Activated CD4-positive, alpha-beta T cell treated with anti-CD3 and anti-CD28 coated beads for 4 hours (primary cell): ENCODE measurements at regions not wholly inside any gene's neighbourhood (a gene's known extent, or its start where the extent isn't known, plus 50 kb on each side); places are given as distances from the start of the nearest gene placed in this dataset.

Experiments
- DNase-seq, 2 donors: peaks; one replicate each; pipeline ENCODE4 v3.0.0-alpha.2; 2020

- no peak for DNase-seq
These were observed 450.9 kb upstream of the TMPO start for GRCh38 chr12:98064501-98064900.

- DNase-seq, result no peak
These were observed 447.6 kb upstream of the TMPO start for GRCh38 chr12:98067795-98068194.

GRCh38 chr12:98073610-98074009 is 441.8 kb upstream of the TMPO start:
- DNase-seq, result no peak

GRCh38 chr12:98074286-98074685 is 441.1 kb upstream of the TMPO start:
- DNase-seq, result no peak

GRCh38 chr12:98084391-98084790 is 431.0 kb upstream of the TMPO start:
- DNase-seq, result no peak

GRCh38 chr12:98085046-98085755 is 430.2 kb upstream of the TMPO start:
- no peak for DNase-seq

GRCh38 chr12:98090731-98091130 is 424.7 kb upstream of the TMPO start:
- no peak for DNase-seq

GRCh38 chr12:98096436-98096835 is 419.0 kb upstream of the TMPO start:
- no peak for DNase-seq

GRCh38 chr12:98106031-98106683 is 409.2 kb upstream of the TMPO start:
- no peak for DNase-seq

GRCh38 chr12:98109266-98109665 is 406.1 kb upstream of the TMPO start:
- no peak for DNase-seq

- no peak for DNase-seq
These were observed 404.9 kb upstream of the TMPO start for GRCh38 chr12:98110536-98110935.

GRCh38 chr12:98113548-98113947 is 401.8 kb upstream of the TMPO start:
- DNase-seq, result no peak

- DNase-seq, result no peak
These were observed 393.4 kb upstream of the TMPO start for GRCh38 chr12:98121963-98122362.

GRCh38 chr12:98123021-98123461 is 392.3 kb upstream of the TMPO start:
- no peak for DNase-seq

GRCh38 chr12:98126637-98127335 is 388.6 kb upstream of the TMPO start:
- DNase-seq, result no peak

GRCh38 chr12:98127336-98127679 is 388.1 kb upstream of the TMPO start:
- no peak for DNase-seq

GRCh38 chr12:98127854-98128253 is 387.5 kb upstream of the TMPO start:
- DNase-seq, result no peak

GRCh38 chr12:98136544-98136943 is 378.8 kb upstream of the TMPO start:
- no peak for DNase-seq

- no peak for DNase-seq
These were observed 378.1 kb upstream of the TMPO start for GRCh38 chr12:98137278-98137677.

- DNase-seq, result no peak
These were observed 370.4 kb upstream of the TMPO start for GRCh38 chr12:98144953-98145352.

GRCh38 chr12:98146043-98146442 is 369.3 kb upstream of the TMPO start:
- no peak for DNase-seq

- DNase-seq, result no peak
These were observed 368.9 kb upstream of the TMPO start for GRCh38 chr12:98146487-98146886.

GRCh38 chr12:98149270-98149669 is 366.1 kb upstream of the TMPO start:
- no peak for DNase-seq

GRCh38 chr12:98149691-98150210 is 365.6 kb upstream of the TMPO start:
- no peak for DNase-seq
